Transverse colon (tissue), 3 donors: ENCODE measurements at regions not wholly inside any gene's neighbourhood (a gene's known extent, or its start where the extent isn't known, plus 50 kb on each side); places are given as distances from the start of the nearest gene placed in this dataset.

ENCODE experiments used
- EP300 ChIP-seq: sonication (generic); formaldehyde crosslinking; IDR thresholded peaks from one replicate; pipeline ENCODE4 v1.6.1; 2017; ENCODE audit warnings: antibody characterized with exemption, low read depth
- TF ChIP-seq, protein P1 (sequence below), 5 experiments: fragments of 200-600 bp in 3 of 5; fragments of 450-650 bp in 2 of 5; sonication (generic) in 3 of 5; IDR thresholded peaks; 1 replicate in 2 of 5; 2 replicates in 3 of 5; pipeline ENCODE4 v1.5.1; 2016 to 2017; ENCODE audit warnings: antibody characterized with exemption in 5 of 5, inconsistent platforms in 3 of 5, mild to moderate bottlenecking in 2 of 5, moderate library complexity in 1 of 5

DNA sequence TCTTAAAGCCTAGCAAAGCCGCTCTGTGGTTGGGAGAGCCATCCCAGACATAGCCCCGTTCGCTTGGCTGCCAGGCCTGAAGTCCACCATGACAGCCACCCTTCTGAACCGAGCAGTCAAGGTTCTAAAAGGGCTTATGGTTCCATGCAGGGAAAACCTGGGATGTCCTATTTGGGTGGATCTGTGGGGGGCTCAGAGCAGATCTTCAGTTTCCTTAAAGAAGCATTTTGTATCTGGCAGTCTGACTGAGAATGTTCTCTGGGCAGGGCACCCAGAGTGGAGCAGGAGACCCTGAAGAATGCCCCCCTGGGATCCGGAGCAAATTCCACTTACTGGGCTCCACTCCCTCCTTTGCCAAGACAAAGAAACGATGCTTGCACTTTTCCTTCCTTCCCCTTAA is 127.2 kb downstream of the IRX5 start:
- TF ChIP-seq, protein P1, sequence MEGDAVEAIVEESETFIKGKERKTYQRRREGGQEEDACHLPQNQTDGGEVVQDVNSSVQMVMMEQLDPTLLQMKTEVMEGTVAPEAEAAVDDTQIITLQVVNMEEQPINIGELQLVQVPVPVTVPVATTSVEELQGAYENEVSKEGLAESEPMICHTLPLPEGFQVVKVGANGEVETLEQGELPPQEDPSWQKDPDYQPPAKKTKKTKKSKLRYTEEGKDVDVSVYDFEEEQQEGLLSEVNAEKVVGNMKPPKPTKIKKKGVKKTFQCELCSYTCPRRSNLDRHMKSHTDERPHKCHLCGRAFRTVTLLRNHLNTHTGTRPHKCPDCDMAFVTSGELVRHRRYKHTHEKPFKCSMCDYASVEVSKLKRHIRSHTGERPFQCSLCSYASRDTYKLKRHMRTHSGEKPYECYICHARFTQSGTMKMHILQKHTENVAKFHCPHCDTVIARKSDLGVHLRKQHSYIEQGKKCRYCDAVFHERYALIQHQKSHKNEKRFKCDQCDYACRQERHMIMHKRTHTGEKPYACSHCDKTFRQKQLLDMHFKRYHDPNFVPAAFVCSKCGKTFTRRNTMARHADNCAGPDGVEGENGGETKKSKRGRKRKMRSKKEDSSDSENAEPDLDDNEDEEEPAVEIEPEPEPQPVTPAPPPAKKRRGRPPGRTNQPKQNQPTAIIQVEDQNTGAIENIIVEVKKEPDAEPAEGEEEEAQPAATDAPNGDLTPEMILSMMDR (IDR thresholded peaks at IDR 0.05), result no peak
- TF ChIP-seq EP300, result no peak
